ENCODE measurements at regions not wholly inside any gene's neighbourhood (a gene's known extent, or its start where the extent isn't known, plus 50 kb on each side); places are given as distances from the start of the nearest gene placed in this dataset.

GRCh38 chr9:110087605-110088004, 120.4 kb downstream of the C9orf152 start:
- Mint-ChIP-seq H3K4me3 (no peak overlapping the region), H3K4me1 (peaks cover 0 to 17% (median 14%) of the 10 kb centered on the region in 3 donors), H3K27me3 (no peaks in the 10 kb centered on the region), H3K36me3 (peaks cover 5% of the 10 kb centered on the region), H3K9me3 (peaks cover 0 to 3% (median 0%) of the 10 kb centered on the region in 3 donors), H3K27ac (no peak overlapping the region)
- Histone ChIP-seq H3K36me3 (ENCODE audit: control insufficient read depth in 2 of 2, extremely low read depth in 1 of 2, insufficient read depth in 1 of 2, low read length in 1 of 2) (no peaks in the 10 kb centered on the region), H3K9me3 (no peaks in the 10 kb centered on the region), H3K27ac (ENCODE audit: low read length) (no peak overlapping the region), H3K4me3 (ENCODE audit: control insufficient read depth in 1 of 2, extremely low read depth in 1 of 2, low read length in 1 of 2) (no peak overlapping the region), H3K27me3 (replicated peaks in 1 of 2; ENCODE audit: control insufficient read depth in 2 of 2, extremely low read depth in 1 of 2, insufficient read depth in 2 of 2, low read length in 1 of 2) (no peaks in the 10 kb centered on the region), H3K4me1 (ENCODE audit: control insufficient read depth in 1 of 2, extremely low read depth in 1 of 2, insufficient read depth in 2 of 2, low read length in 2 of 2) (no peaks in the 10 kb centered on the region)
- ATAC-seq (replicated peaks in 1 of 4) (no peak), DNase-seq (no peak)
- 92% methylated on average over 1 of the region's 2 CpGs for WGBS (ENCODE audit: insufficient coverage)
- ChIA-PET POLR2A (no interaction called here), CTCF (no interaction called here)

GRCh38 chr9:110088099-110088498, 119.9 kb downstream of the C9orf152 start:
- ChIA-PET CTCF (interaction anchor here in 1 of 2 donors (0.6 kb wide), 1 partner anchor 1965 kb away, joined by 3 read pairs; no protein-coding TSS in a partner anchor), POLR2A (no interaction called here)
- Mint-ChIP-seq H3K4me3 (no peak overlapping the region), H3K36me3 (peaks cover 5% of the 10 kb centered on the region), H3K27me3 (no peaks in the 10 kb centered on the region), H3K9me3 (peaks cover 0 to 3% (median 0%) of the 10 kb centered on the region in 3 donors), H3K27ac (no peak overlapping the region), H3K4me1 (peaks cover 0 to 17% (median 14%) of the 10 kb centered on the region in 3 donors)
- H3K36me3 ChIP-seq (ENCODE audit: control insufficient read depth in 2 of 2, extremely low read depth in 1 of 2, insufficient read depth in 1 of 2, low read length in 1 of 2), result no peaks in the 10 kb centered on the region
- DNase-seq (no peak), ATAC-seq (replicated peaks in 1 of 4) (no peak)
- H3K4me1 ChIP-seq (ENCODE audit: control insufficient read depth in 1 of 2, extremely low read depth in 1 of 2, insufficient read depth in 2 of 2, low read length in 2 of 2), result no peaks in the 10 kb centered on the region
- H3K4me3 ChIP-seq (ENCODE audit: control insufficient read depth in 1 of 2, extremely low read depth in 1 of 2, low read length in 1 of 2), result no peak overlapping the region
- no peak overlapping the region for H3K27ac ChIP-seq (ENCODE audit: low read length)
- no peaks in the 10 kb centered on the region for H3K27me3 ChIP-seq (replicated peaks in 1 of 2; ENCODE audit: control insufficient read depth in 2 of 2, extremely low read depth in 1 of 2, insufficient read depth in 2 of 2, low read length in 1 of 2)
- H3K9me3 ChIP-seq, result no peaks in the 10 kb centered on the region

- H3K36me3 Mint-ChIP-seq, result peaks cover 5% of the 10 kb centered on the region
- Histone ChIP-seq H3K9me3 (no peaks in the 10 kb centered on the region), H3K27ac (ENCODE audit: low read length) (no peak overlapping the region), H3K27me3 (replicated peaks in 1 of 2; ENCODE audit: control insufficient read depth in 2 of 2, extremely low read depth in 1 of 2, insufficient read depth in 2 of 2, low read length in 1 of 2) (no peaks in the 10 kb centered on the region), H3K36me3 (ENCODE audit: control insufficient read depth in 2 of 2, extremely low read depth in 1 of 2, insufficient read depth in 1 of 2, low read length in 1 of 2) (no peaks in the 10 kb centered on the region), H3K4me1 (ENCODE audit: control insufficient read depth in 1 of 2, extremely low read depth in 1 of 2, insufficient read depth in 2 of 2, low read length in 2 of 2) (no peaks in the 10 kb centered on the region), H3K4me3 (ENCODE audit: control insufficient read depth in 1 of 2, extremely low read depth in 1 of 2, low read length in 1 of 2) (no peak overlapping the region)
- H3K9me3 Mint-ChIP-seq, result peaks cover 0 to 3% (median 0%) of the 10 kb centered on the region in 3 donors
- ATAC-seq (replicated peaks in 1 of 4) (no peak), DNase-seq (no peak)
- POLR2A ChIA-PET, result interaction anchor here in 1 of 2 donors (0.5 to 1.0 kb wide), 2 partner anchors 22 to 37 kb away, joined by 3 read pairs; no protein-coding TSS in a partner anchor
- 89% methylated on average over 9 of the region's 12 CpGs for WGBS (ENCODE audit: insufficient coverage)
- H3K27me3 Mint-ChIP-seq, result no peaks in the 10 kb centered on the region
- H3K4me3 Mint-ChIP-seq, result no peak overlapping the region
- H3K27ac Mint-ChIP-seq, result no peak overlapping the region
- H3K4me1 Mint-ChIP-seq, result peaks cover 0 to 14% (median 13%) of the 10 kb centered on the region in 3 donors
- CTCF ChIA-PET, result no interaction called here
Observed at GRCh38 chr9:110089681-110090370, 118.1 kb downstream of the C9orf152 start.

GRCh38 chr9:110092792-110093191, 115.2 kb downstream of the C9orf152 start:
- H3K4me1 ChIP-seq (ENCODE audit: control insufficient read depth in 1 of 2, extremely low read depth in 1 of 2, insufficient read depth in 2 of 2, low read length in 2 of 2), result no peaks in the 10 kb centered on the region
- no peak for DNase-seq

GRCh38 chr9:110093417-110093816, 114.5 kb downstream of the C9orf152 start:
- Histone ChIP-seq H3K36me3 (ENCODE audit: control insufficient read depth in 2 of 2, extremely low read depth in 1 of 2, insufficient read depth in 1 of 2, low read length in 1 of 2) (no peaks in the 10 kb centered on the region), H3K27ac (ENCODE audit: low read length) (no peak overlapping the region), H3K27me3 (replicated peaks in 1 of 2; ENCODE audit: control insufficient read depth in 2 of 2, extremely low read depth in 1 of 2, insufficient read depth in 2 of 2, low read length in 1 of 2) (no peaks in the 10 kb centered on the region), H3K4me3 (ENCODE audit: control insufficient read depth in 1 of 2, extremely low read depth in 1 of 2, low read length in 1 of 2) (no peak overlapping the region), H3K9me3 (no peaks in the 10 kb centered on the region), H3K4me1 (ENCODE audit: control insufficient read depth in 1 of 2, extremely low read depth in 1 of 2, insufficient read depth in 2 of 2, low read length in 2 of 2) (no peaks in the 10 kb centered on the region)
- 100% methylated on average over 1 of the region's 2 CpGs for WGBS (ENCODE audit: insufficient coverage)
- Mint-ChIP-seq H3K4me3 (no peak overlapping the region), H3K27ac (no peak overlapping the region), H3K9me3 (no peaks in the 10 kb centered on the region), H3K27me3 (no peaks in the 10 kb centered on the region), H3K36me3 (no peaks in the 10 kb centered on the region), H3K4me1 (peaks cover 0 to 7% (median 7%) of the 10 kb centered on the region in 3 donors)
- POLR2A ChIA-PET, result no interaction called here
- DNase-seq (no peak), ATAC-seq (replicated peaks in 1 of 4) (no peak)
- CTCF ChIA-PET, result no interaction called here

More at GRCh38 chr9:110092792-110093191, 115.2 kb downstream of the C9orf152 start:
- WGBS (ENCODE audit: insufficient coverage), result 83% methylated on average over 2 of the region's 5 CpGs
- H3K27me3 Mint-ChIP-seq, result no peaks in the 10 kb centered on the region
- Histone ChIP-seq H3K4me3 (ENCODE audit: control insufficient read depth in 1 of 2, extremely low read depth in 1 of 2, low read length in 1 of 2) (no peak overlapping the region), H3K36me3 (ENCODE audit: control insufficient read depth in 2 of 2, extremely low read depth in 1 of 2, insufficient read depth in 1 of 2, low read length in 1 of 2) (no peaks in the 10 kb centered on the region), H3K9me3 (no peaks in the 10 kb centered on the region), H3K27me3 (replicated peaks in 1 of 2; ENCODE audit: control insufficient read depth in 2 of 2, extremely low read depth in 1 of 2, insufficient read depth in 2 of 2, low read length in 1 of 2) (no peaks in the 10 kb centered on the region), H3K27ac (ENCODE audit: low read length) (no peak overlapping the region)
- H3K27ac Mint-ChIP-seq, result no peak overlapping the region
- no peak overlapping the region for H3K4me3 Mint-ChIP-seq
- ATAC-seq (replicated peaks in 1 of 4), result no peak
- H3K4me1 Mint-ChIP-seq, result peaks cover 0 to 10% (median 8%) of the 10 kb centered on the region in 3 donors
- H3K36me3 Mint-ChIP-seq, result no peaks in the 10 kb centered on the region
- CTCF ChIA-PET, result no interaction called here
- H3K9me3 Mint-ChIP-seq, result no peaks in the 10 kb centered on the region
- POLR2A ChIA-PET, result no interaction called here

- Histone ChIP-seq H3K4me1 (ENCODE audit: control insufficient read depth in 1 of 2, extremely low read depth in 1 of 2, insufficient read depth in 2 of 2, low read length in 2 of 2) (no peaks in the 10 kb centered on the region), H3K36me3 (ENCODE audit: control insufficient read depth in 2 of 2, extremely low read depth in 1 of 2, insufficient read depth in 1 of 2, low read length in 1 of 2) (no peaks in the 10 kb centered on the region), H3K27me3 (replicated peaks in 1 of 2; ENCODE audit: control insufficient read depth in 2 of 2, extremely low read depth in 1 of 2, insufficient read depth in 2 of 2, low read length in 1 of 2) (no peaks in the 10 kb centered on the region), H3K4me3 (ENCODE audit: control insufficient read depth in 1 of 2, extremely low read depth in 1 of 2, low read length in 1 of 2) (no peak overlapping the region), H3K27ac (ENCODE audit: low read length) (no peak overlapping the region), H3K9me3 (no peaks in the 10 kb centered on the region)
- no peak overlapping the region for H3K27ac Mint-ChIP-seq
- ATAC-seq (replicated peaks in 1 of 4) (no peak), DNase-seq (no peak)
- no peaks in the 10 kb centered on the region for H3K9me3 Mint-ChIP-seq
- POLR2A ChIA-PET, result no interaction called here
- WGBS (ENCODE audit: insufficient coverage), result 100% methylated on average over 1 of the region's 4 CpGs
- H3K4me1 Mint-ChIP-seq, result peaks cover 0 to 7% (median 7%) of the 10 kb centered on the region in 3 donors
- CTCF ChIA-PET, result no interaction called here
- H3K27me3 Mint-ChIP-seq, result no peaks in the 10 kb centered on the region
- H3K36me3 Mint-ChIP-seq, result no peaks in the 10 kb centered on the region
- H3K4me3 Mint-ChIP-seq, result no peak overlapping the region
Observed at GRCh38 chr9:110093871-110094270, 114.1 kb downstream of the C9orf152 start.
